Immature natural killer cell (primary cell): ENCODE measurements at regions not wholly inside any gene's neighbourhood (a gene's known extent, or its start where the extent isn't known, plus 50 kb on each side); places are given as distances from the start of the nearest gene placed in this dataset.

Source experiments
- DNase-seq, 3 donors: peaks; one replicate each; pipeline ENCODE4 v3.0.0; 2022; ENCODE audit warnings: mixed read lengths in 1 of 3
- H3K27ac Mint-ChIP-seq, 6 donors: one replicate each; pipeline ENCODE4 v1.8.0; 2020; ENCODE audit warnings: mixed read lengths in 6 of 6, mild to moderate bottlenecking in 5 of 6, inconsistent platforms in 4 of 6, moderate library complexity in 3 of 6
- H3K27me3 Mint-ChIP-seq, 3 donors: one replicate each; pipeline ENCODE4 v1.8.0; 2020 to 2021; ENCODE audit warnings: low read depth in 3 of 3, mild to moderate bottlenecking in 3 of 3, mixed read lengths in 3 of 3, moderate library complexity in 3 of 3, inconsistent platforms in 1 of 3
- H3K36me3 Mint-ChIP-seq, 3 donors: one replicate each; pipeline ENCODE4 v1.8.0; 2020; ENCODE audit warnings: mixed read lengths in 3 of 3, inconsistent platforms in 2 of 3, mild to moderate bottlenecking in 2 of 3
- H3K4me1 Mint-ChIP-seq, 2 donors: one replicate each; pipeline ENCODE4 v1.8.0; 2020; ENCODE audit warnings: inconsistent platforms in 2 of 2, mild to moderate bottlenecking in 2 of 2, mixed read lengths in 2 of 2, moderate library complexity in 1 of 2
- H3K4me3 Mint-ChIP-seq, 5 donors: one replicate each; pipeline ENCODE4 v1.8.0; 2020; ENCODE audit warnings: mild to moderate bottlenecking in 5 of 5, mixed read lengths in 5 of 5, inconsistent platforms in 3 of 5, moderate library complexity in 3 of 5
- H3K9me3 Mint-ChIP-seq, 6 donors: one replicate each; pipeline ENCODE4 v1.8.0; 2020; ENCODE audit warnings: mild to moderate bottlenecking in 6 of 6, mixed read lengths in 6 of 6, inconsistent platforms in 4 of 6, moderate library complexity in 3 of 6

DNA sequence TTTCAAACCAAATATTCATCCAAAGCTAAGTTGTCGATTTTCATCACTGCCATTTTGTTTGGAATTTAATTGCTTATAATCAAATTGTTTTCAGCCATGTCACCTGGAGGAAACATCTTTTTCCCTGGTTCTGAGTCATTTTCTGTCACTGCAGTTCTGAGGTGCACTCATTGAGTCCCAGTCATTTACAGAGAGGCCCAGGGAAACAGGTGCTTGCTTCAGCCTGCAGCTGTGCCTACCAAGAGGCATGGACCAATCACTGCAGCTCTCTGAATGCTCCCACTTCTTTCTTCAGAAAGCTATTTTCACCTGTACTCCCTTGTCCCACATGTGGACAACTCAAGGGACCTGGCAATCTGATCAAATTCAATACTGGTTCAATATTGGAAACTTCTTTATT lies 308.1 kb downstream of the COG6 start:
- H3K27me3 Mint-ChIP-seq, result peaks cover 2 to 12% (median 2%) of the 10 kb centered on the region in 3 donors
- DNase-seq, result no peak
- no peaks in the 10 kb centered on the region for H3K36me3 Mint-ChIP-seq
- H3K4me1 Mint-ChIP-seq, result peaks cover 0 to 4% of the 10 kb centered on the region in 2 donors
- no peaks in the 10 kb centered on the region for H3K9me3 Mint-ChIP-seq
- H3K27ac Mint-ChIP-seq, result no peak overlapping the region
- no peak overlapping the region for H3K4me3 Mint-ChIP-seq

DNA sequence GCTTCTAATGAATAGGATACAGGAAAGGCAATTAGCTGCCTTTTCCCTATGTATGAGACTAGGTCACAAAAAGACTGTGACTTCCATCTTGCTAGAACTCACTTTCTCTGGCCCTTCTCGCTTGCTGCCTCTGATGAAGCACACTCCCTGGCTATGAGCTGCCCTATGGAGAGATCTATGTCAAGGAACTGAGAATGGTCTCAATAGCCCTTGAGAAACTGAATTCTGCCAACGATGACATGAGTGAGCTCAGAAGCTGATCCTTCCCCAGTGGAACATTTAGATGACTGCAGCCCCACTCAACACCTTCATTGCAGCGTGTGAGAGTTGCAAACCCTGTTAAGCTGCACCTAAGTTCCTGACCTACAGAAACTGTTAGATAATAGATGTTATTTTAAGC lies 309.8 kb downstream of the COG6 start:
- peaks cover 2 to 14% (median 2%) of the 10 kb centered on the region in 3 donors for H3K27me3 Mint-ChIP-seq
- peaks cover 0 to 2% (median 0%) of the 10 kb centered on the region in 6 donors for H3K9me3 Mint-ChIP-seq

DNA sequence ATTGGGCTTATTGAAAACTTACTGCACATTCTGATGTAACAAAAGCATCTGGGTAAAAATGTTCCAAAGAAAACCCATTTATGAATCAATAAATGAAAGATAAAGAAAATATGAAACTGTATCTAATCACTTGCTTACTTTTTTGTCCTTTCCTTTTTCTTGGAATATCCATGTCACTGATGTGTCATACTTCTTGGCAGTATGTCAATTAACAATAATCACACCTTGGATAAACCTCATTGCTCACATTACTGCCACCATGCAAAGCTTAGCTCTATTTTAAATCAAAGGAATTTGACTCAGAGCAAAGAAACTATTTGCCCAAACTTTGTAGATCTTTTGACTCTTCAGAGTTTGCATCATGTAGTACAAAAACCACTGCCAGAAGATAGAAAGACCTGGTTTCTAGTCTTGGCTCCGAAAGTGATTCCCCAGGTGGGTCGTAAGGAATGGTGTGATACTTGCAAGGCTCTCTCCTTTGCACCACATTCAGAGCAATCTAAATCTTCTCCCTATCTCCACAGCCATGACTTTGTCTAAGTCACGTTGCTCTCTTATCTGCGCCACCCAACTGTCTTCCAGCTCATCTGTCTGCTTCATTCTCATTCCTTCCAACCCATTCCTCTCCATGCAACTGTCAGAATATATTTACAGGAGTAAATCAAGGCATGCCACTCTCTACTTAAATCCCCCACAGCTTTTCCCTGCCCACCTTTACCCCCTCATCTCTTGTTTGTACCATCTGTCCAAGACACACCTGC lies 311.9 kb downstream of the COG6 start:
- Mint-ChIP-seq H3K4me1 (no peaks in the 10 kb centered on the region), H3K9me3 (peaks cover 0 to 2% (median 0%) of the 10 kb centered on the region in 6 donors), H3K27ac (no peak overlapping the region), H3K36me3 (no peaks in the 10 kb centered on the region), H3K4me3 (no peak overlapping the region), H3K27me3 (peaks cover 2 to 14% (median 4%) of the 10 kb centered on the region in 3 donors)
- no peak for DNase-seq

More for the DNA sequence above, 309.8 kb downstream of the COG6 start:
- Mint-ChIP-seq H3K36me3 (no peaks in the 10 kb centered on the region), H3K4me1 (no peaks in the 10 kb centered on the region), H3K27ac (no peak overlapping the region), H3K4me3 (no peak overlapping the region)
- no peak for DNase-seq

DNA sequence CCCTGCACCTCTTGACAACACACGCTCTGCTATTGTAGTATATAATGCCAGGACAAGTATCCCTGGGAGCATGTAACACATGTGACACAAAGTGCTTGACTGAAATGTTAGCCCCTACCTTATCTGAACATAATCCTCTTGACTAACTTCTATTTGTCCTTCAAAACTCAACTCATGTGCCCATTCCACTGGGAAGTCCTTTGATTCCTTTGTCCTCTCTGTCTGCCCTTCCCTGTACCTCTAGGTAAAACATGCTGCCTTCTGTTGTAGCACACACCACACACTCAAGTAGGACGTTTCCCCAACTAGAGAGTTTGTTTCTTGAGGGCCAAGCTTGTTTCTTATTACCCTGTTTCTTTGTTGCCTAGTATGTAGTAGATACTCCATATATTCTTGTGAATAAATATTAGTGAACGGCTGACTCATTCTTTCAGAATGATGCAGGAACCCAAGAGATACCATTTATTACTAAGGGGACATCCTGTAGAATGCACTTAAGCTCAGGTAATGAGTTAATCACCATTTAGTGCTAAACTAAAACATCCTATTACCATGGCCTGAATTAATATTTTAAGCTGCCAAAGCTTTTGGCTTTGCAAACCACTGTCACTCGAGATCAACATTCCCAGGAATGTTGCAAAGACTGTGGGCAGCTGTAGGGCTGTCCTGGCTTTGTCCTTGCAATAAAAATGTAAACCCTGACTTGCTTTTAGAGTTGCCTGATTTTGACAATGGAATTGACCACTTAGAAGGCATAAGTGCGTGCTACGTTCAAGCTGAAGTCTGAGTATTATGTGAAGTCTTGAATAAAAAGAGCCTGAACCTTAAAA lies 313.4 kb downstream of the COG6 start:
- Mint-ChIP-seq H3K36me3 (no peaks in the 10 kb centered on the region), H3K27me3 (peaks cover 0 to 14% (median 4%) of the 10 kb centered on the region in 3 donors), H3K27ac (no peak overlapping the region), H3K4me3 (no peak overlapping the region), H3K4me1 (no peaks in the 10 kb centered on the region), H3K9me3 (peaks cover 0 to 2% (median 0%) of the 10 kb centered on the region in 6 donors)
- DNase-seq, result no peak

DNA sequence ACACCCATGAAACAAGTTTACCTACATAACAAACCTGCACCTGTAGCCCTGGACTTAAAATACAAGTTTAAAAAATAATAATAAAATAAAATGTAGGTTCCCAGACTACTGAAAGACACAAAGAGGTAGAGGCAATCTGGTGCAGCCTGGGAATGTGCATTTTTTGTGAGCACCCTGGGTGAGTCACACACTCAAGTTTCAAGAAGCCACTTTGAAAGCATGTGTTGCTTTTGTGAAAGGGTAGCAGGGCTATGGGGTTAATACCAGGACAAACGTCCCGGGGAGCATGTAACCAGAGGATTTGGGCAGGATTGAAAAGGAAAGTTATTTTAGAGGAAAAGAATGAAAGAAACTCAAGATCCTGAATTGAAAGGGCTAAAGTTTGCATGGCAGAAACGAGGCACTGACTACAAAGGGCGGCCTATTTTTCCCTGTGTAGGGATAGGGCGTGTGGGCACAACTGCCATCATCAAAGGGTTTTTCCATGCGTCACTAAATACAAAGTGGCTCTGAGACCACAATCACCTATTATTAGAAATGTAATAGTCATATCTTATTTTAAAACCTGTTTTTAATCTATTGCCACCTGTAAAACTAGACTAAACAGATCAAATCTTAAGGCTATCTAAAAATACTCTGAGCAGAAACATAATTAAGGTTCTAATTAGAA lies 314.9 kb downstream of the COG6 start:
- DNase-seq, result no peak
- no peaks in the 10 kb centered on the region for H3K4me1 Mint-ChIP-seq
- H3K9me3 Mint-ChIP-seq, result peaks cover 0 to 2% (median 0%) of the 10 kb centered on the region in 6 donors
- no peaks in the 10 kb centered on the region for H3K36me3 Mint-ChIP-seq
- H3K27me3 Mint-ChIP-seq, result peaks cover 0 to 11% (median 4%) of the 10 kb centered on the region in 3 donors
- no peak overlapping the region for H3K4me3 Mint-ChIP-seq
- no peak overlapping the region for H3K27ac Mint-ChIP-seq

DNA sequence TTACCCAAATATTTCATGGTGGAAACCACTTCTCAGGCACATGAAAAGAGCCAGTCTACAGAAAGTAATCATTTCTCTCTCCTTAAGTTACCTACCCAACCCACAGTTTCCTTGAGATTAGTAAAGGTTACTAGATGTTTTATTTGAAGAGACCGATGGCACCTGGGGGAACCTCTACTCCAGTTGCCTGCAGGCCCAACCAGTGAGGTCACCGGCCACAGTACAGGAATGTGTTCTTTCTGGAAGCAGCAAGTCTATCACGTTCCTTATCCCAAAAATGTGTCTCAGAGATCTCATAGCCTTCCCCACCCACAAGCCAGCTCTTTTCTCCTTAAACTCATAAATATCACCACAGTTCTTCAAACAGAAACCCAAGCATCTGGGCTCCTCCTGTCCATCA lies 316.1 kb downstream of the COG6 start:
- DNase-seq, result no peak
- no peaks in the 10 kb centered on the region for H3K36me3 Mint-ChIP-seq
- no peak overlapping the region for H3K27ac Mint-ChIP-seq
- no peak overlapping the region for H3K4me3 Mint-ChIP-seq
- H3K9me3 Mint-ChIP-seq, result peaks cover 0 to 2% (median 0%) of the 10 kb centered on the region in 6 donors
- H3K27me3 Mint-ChIP-seq, result peaks cover 0 to 11% (median 4%) of the 10 kb centered on the region in 3 donors
- H3K4me1 Mint-ChIP-seq, result no peaks in the 10 kb centered on the region

- no peaks in the 10 kb centered on the region for H3K9me3 Mint-ChIP-seq
- H3K4me3 Mint-ChIP-seq, result no peak overlapping the region
- no peak for DNase-seq
- no peaks in the 10 kb centered on the region for H3K4me1 Mint-ChIP-seq
- peaks cover 0 to 7% (median 2%) of the 10 kb centered on the region in 3 donors for H3K27me3 Mint-ChIP-seq
- H3K27ac Mint-ChIP-seq, result no peak overlapping the region
- H3K36me3 Mint-ChIP-seq, result no peaks in the 10 kb centered on the region
Observed at GRCh38 chr13:39976481-39976880, 321.0 kb downstream of the COG6 start.

DNA sequence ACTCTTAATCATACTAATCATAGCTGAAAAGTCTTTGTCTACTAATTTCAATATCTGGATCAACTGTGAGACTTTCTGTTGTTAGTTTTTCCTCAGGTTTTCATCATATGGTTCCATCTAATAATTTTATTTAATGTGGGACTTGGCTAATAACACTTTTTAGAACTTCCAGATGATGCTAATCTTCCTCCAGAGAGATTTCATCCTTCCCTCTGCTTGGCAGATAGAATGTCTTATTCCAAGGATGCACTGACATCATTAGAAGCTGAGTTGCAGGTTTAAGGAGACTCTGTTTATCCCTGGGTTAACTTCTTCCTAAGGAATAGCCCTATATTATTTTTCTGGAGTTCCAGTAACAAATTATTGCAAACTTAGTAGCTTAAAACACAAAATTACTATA lies 325.6 kb downstream of the COG6 start:
- peaks cover 0 to 8% (median 5%) of the 10 kb centered on the region in 3 donors for H3K27me3 Mint-ChIP-seq
- H3K9me3 Mint-ChIP-seq, result peaks cover 0 to 5% (median 0%) of the 10 kb centered on the region in 6 donors
- no peak overlapping the region for H3K27ac Mint-ChIP-seq
- DNase-seq, result no peak
- H3K4me3 Mint-ChIP-seq, result no peak overlapping the region
- no peaks in the 10 kb centered on the region for H3K4me1 Mint-ChIP-seq
- H3K36me3 Mint-ChIP-seq, result peaks cover 0 to 4% (median 0%) of the 10 kb centered on the region in 3 donors

GRCh38 chr13:39982745-39983144 lies 327.3 kb downstream of the COG6 start:
- Mint-ChIP-seq H3K9me3 (peaks cover 0 to 6% (median 0%) of the 10 kb centered on the region in 6 donors), H3K4me1 (no peaks in the 10 kb centered on the region), H3K4me3 (no peak overlapping the region), H3K36me3 (peaks cover 0 to 4% (median 0%) of the 10 kb centered on the region in 3 donors), H3K27me3 (peaks cover 0 to 8% (median 2%) of the 10 kb centered on the region in 3 donors), H3K27ac (no peak overlapping the region)
- no peak for DNase-seq

GRCh38 chr13:39985071-39985470 lies 329.6 kb downstream of the COG6 start:
- Mint-ChIP-seq H3K36me3 (peaks cover 0 to 4% (median 0%) of the 10 kb centered on the region in 3 donors), H3K27me3 (peaks cover 2 to 8% (median 2%) of the 10 kb centered on the region in 3 donors), H3K4me3 (no peak overlapping the region), H3K4me1 (no peaks in the 10 kb centered on the region), H3K9me3 (peaks cover 0 to 6% (median 0%) of the 10 kb centered on the region in 6 donors), H3K27ac (no peak overlapping the region)
- no peak for DNase-seq

DNA sequence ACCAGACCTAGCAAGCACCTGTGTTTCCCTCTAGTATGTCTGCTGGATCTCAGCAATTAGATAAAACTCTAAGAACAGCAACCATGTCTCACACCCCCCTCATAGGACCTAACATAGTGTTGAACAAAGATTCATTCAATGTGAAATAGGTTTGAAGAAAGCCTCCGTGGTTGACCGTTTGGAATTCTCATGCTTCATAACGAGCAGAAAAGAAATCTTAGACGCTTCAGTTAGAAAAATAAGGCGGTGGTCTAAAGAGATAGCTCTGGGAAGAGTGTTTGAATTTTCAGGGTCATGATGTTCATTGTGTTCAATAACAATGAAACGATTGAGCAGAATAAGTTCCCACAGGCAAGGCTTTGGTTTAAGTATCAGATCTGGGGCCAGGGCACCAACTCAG lies 332.9 kb downstream of the COG6 start:
- no peak for DNase-seq
- Mint-ChIP-seq H3K4me3 (no peak overlapping the region), H3K27me3 (peaks cover 0 to 2% (median 2%) of the 10 kb centered on the region in 3 donors), H3K27ac (no peak overlapping the region), H3K36me3 (peaks cover 0 to 4% (median 0%) of the 10 kb centered on the region in 3 donors), H3K4me1 (no peaks in the 10 kb centered on the region), H3K9me3 (peaks cover 0 to 6% (median 0%) of the 10 kb centered on the region in 6 donors)

GRCh38 chr13:39998166-39998565 lies 342.7 kb downstream of the COG6 start:
- Mint-ChIP-seq H3K9me3 (peaks cover 0 to 2% (median 0%) of the 10 kb centered on the region in 6 donors), H3K4me1 (peaks cover 1 to 8% of the 10 kb centered on the region in 2 donors), H3K27me3 (peaks cover 0 to 7% (median 0%) of the 10 kb centered on the region in 3 donors), H3K4me3 (no peak overlapping the region), H3K27ac (no peak overlapping the region), H3K36me3 (no peaks in the 10 kb centered on the region)
- DNase-seq, result no peak

DNA sequence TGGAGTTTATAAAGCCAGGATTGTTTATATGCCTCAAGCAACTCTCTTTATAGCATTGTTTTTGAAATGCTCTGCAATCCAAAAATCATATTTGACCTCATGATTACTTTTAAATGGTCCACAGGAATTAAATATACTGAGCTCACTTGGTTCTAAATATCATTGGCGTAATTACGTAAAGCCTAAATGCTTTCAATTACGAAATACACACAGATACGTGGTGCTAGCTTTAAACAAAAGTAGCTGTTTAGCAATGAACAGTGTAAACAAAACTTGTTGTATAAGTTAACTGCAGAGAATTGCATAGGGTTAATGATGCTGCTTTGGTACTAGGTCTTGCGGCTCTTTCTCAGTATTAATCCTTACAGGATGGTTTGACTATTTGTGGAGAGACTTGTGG lies 346.6 kb downstream of the COG6 start:
- no peak overlapping the region for H3K27ac Mint-ChIP-seq
- DNase-seq, result no peak
- no peaks in the 10 kb centered on the region for H3K36me3 Mint-ChIP-seq
- H3K4me1 Mint-ChIP-seq, result peaks cover 1 to 8% of the 10 kb centered on the region in 2 donors
- H3K9me3 Mint-ChIP-seq, result peaks cover 0 to 2% (median 0%) of the 10 kb centered on the region in 6 donors
- H3K4me3 Mint-ChIP-seq, result no peak overlapping the region
- peaks cover 0 to 7% (median 0%) of the 10 kb centered on the region in 3 donors for H3K27me3 Mint-ChIP-seq
